Hypothalamus (tissue), 51 donors: ENCODE measurements at regions not wholly inside any gene's neighbourhood (a gene's known extent, or its start where the extent isn't known, plus 50 kb on each side); places are given as distances from the start of the nearest gene placed in this dataset.
"Not testable (repeated sequence)": the region's sequence is repeated elsewhere in the genome, so short reads cannot be mapped to it uniquely, and the experiment has no call there.

Experiments
- DNase-seq, 51 donors: peaks; one replicate each; lab custom pipeline; 2025; lab: John Stamatoyannopoulos, UW

DNA sequence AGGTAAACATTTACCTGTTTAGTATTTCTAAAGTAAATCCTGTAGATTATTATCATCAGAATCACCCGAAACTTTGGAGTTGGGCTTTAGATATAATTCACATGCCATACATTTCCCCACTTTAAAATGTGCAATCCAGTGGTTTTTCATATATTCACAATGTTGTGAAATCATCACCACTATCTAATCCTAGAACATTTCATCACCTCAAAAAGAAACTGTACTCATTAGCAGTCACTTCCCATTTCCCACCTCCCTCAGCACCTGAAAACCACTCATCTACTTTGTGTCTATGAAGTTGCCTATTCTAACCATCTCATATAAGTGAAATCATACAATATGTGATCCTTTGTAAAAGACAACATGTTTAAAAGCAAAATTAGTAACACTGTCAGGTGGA, 182.6 kb downstream of the FZD1 start:
- no peak for DNase-seq

DNA sequence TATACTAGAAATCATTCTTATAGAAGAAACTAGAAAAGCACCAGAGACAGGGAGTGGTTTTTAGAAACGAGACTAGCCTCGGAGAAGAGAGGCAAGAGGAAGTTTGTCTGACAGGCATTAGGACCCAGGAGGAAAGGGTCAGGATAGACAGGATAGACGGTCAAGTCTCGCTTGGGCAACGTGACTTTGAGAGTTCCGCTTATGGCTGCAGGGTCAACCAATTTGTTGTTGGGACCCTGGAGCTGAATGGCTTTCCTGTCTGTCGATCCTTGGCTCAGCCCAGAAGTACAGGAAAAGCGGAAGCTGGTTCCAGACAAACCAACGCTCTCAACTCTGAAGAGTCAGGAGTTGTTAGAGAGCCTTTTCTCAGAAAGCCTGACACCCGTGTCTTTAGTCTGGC, 191.2 kb downstream of the FZD1 start:
- no peak for DNase-seq

- DNase-seq, result no peak
Observed at GRCh38 chr7:91457208-91457607, 193.0 kb downstream of the FZD1 start.

DNA sequence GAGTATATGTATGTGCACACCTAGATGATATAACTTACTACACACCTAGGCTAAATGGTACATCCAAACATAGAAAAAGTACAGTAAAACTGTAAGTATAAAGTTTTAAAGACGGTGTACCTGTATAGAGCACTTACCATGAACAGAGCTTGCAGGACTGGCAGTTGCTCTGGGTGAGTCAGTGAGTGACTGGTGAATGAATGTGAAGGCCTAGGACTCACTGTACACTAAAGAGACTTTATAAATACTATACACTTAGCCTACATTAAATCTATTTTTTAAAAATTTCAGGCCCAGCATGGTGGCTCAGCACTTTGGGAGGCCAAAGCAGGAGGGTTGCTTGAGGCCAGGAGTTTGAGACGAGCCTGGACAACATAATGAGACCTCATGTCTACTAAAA, 195.3 kb downstream of the FZD1 start:
- no peak for DNase-seq

GRCh38 chr7:91462316-91462715, 198.1 kb downstream of the FZD1 start:
- DNase-seq, result no peak

DNA sequence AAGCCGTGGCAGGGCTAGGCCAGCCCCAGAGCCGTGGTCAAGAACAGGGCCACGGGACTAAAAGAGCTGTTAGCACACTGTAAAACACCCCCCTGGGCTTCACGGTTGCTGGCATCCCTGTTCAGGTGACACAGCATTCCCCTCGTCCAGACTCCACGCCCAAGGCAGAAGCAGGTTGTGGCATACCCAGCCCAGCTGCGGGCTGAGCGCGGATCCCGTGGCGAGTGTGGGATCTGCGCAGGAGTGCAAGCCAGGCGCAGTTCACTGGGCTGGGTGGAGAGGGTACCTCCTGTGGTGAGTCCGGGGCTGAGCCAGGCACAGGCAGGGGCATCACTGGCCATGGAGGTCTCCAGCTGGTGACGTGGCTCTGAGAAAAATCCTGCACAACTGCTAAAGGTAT, 199.1 kb downstream of the FZD1 start:
- DNase-seq, result no peak

DNA sequence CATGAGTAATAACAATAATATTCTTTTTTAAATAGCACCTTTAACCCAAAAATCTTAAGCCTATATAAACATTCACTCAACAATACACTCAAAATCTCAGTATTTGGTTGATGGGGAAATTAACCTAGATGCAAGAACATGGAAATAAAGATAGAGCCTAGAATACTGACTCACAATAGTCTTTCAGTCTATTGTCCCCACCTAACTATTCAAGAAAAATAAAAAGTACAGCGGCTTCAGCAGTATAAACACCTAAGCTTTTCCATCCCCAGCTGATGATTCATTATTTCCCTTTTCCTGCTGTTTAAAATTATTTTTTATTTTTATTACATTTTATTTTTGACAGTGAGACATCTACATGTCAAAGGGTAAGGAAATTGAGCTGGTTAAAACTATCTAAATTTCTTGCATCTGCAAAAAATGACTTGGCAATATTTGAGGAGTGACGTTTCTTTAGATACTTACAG, 201.4 kb downstream of the FZD1 start:
- no peak for DNase-seq

- DNase-seq, result no peak
Observed at GRCh38 chr7:91468256-91468655, 204.0 kb downstream of the FZD1 start.

DNA sequence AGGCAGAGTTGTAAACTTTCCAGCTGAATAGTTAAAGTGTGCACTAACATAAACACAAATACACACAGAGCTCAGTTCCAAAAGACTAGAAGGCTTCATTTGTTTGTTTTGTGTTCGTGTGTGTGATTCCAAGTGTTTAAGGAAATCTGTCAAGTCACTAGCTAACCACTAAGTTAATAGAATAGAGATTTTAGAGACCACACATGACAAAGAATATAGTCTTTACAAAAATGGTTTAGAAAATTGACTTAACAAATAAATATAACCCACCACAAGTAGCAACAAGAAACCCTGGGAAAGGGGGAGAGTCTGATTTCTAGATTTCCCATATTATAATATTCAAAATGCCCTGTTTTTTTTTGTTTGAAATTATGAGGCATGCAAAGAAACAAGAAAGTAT, 209.4 kb downstream of the FZD1 start:
- DNase-seq, result no peak

DNA sequence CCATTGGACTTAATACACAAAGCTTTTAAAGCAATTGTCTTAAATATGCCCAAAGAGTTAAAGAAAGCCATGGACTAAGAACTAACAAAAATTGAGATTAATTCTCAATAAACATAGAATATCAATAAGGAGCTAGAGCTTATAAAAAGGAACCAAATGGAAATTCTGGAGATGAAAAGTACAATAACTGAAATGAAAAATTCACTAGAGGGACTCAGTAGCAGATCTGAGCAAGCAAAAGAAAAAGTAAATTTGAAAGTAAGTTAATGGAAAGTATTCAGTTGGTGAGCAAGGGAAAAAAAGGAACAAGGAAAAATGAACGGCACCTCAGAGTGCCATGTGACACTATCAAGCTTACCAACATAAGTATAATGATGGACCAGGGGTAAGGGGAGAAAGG, 209.8 kb downstream of the FZD1 start:
- DNase-seq, result no peak

DNA sequence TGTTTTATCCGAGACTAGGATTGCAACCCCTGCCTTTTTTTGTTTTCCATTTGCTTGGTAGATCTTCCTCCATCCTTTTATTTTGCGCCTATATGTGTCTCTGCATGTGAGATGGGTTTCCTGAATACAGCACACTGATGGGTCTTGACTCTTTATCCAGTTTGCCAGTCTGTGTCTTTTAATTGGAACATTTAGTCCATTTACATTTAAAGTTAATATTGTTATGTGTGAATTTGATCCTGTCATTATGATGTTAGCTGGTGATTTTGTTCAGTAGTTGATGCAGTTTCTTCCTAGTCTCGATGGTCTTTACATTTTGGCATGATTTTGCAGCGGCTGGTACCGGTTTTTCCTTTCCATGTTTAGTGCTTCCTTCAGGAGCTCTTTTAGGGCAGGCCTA, 216.2 kb downstream of the FZD1 start:
- DNase-seq, result not testable (repeated sequence)

DNA sequence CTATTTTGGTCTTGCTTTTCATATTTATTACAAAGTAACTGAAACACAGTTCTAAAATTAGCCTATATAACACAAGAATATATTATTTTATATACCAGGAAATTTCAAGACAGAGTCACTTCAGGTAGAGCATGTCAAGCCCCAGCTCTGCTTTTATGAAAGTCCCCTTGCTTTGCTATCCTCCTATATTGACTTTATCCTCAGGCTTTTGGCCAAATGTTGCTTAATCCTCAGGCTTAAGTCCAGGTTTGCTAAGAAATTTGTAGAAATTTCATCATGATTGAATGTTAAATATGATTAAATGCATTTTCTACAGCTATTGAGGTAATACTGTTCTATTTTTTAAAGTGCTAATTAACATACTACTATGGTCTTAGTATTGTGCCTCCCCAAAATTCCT, 227.6 kb downstream of the FZD1 start:
- DNase-seq, result no peak

- no peak for DNase-seq
Observed at GRCh38 chr7:91492317-91492716, 228.1 kb downstream of the FZD1 start.

- DNase-seq, result no peak
Observed at GRCh38 chr7:91492773-91493172, 228.5 kb downstream of the FZD1 start.

DNA sequence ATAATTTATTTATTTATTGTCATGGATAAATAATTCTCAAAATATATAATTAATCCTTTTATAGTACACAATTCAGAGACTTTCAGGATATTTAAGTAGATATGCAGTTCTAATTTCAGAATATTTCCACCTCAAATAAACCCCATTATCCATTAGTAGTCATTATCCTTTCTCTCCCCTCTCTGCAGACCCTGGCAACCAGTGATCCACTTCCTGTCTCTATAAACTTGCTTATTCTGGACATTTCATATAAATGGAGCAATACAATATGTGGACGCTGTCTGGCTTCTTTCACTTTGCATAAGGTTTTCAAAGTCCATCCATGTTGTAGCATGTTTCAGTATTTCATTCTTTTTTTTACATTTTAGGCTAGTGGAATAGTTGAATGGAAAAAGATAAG, 230.2 kb downstream of the FZD1 start:
- DNase-seq, result no peak

DNA sequence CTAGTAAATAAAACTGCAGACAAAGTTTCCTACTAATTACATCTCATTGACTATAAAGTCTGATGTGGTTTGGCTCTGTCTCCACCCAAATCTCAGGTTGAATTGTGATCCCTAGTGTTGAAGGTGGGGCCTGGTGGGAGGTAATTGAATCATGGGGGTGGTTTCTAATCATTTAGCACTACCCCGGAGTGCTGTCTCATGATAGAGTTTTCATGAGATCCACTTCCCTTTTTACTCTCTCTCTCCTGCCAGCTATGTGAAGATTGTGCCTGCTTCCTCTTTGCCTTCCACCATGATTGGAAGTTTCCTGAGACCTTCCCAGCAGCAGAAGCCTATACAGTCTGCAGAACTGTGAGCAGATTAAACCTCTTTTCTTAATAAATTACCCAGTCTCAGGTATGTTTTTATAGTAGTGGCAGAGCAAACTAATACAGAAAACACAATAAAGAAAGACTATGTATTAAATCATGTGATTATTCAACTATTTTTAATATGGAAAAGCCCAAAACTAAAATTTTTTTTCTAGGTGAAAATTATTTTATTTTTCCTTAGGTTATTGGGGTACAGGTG, 232.1 kb downstream of the FZD1 start:
- DNase-seq, result no peak

GRCh38 chr7:91497277-91497676, 233.0 kb downstream of the FZD1 start:
- not testable (repeated sequence) for DNase-seq

DNA sequence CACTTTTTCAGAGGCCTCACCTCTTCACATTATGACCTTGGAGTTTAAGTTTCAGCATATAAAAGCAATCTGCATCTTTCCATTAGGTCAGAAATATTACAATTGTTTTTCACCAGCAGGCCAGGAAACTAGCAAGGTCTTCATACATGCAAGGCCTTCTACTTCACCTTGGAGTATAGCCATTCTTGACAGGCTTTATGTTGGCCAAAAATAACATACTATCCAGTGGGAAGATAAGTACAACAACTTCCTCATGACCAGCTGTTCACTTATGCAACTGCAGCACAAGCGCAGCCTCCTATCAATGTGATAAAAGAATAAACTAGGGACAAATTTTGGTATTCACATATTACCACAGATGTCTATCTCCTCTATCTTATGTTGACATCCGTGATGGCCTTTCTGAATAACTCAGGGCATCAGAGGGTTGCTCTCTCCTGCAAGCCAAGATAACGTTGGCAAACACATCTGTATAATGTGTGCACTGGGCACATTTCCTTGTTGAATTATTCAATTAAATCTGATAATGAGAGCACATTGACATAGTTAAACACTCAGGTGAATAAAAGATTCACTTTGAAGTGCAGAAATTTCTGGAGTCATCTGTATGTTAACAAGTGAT, 239.8 kb downstream of the FZD1 start:
- DNase-seq, result no peak

GRCh38 chr7:91504919-91505318, 240.7 kb downstream of the FZD1 start:
- DNase-seq, result no peak

- DNase-seq, result not testable (repeated sequence)
Observed at GRCh38 chr7:91506966-91507365, 242.7 kb downstream of the FZD1 start.

GRCh38 chr7:91511861-91512260, 247.6 kb downstream of the FZD1 start:
- not testable (repeated sequence) for DNase-seq

DNA sequence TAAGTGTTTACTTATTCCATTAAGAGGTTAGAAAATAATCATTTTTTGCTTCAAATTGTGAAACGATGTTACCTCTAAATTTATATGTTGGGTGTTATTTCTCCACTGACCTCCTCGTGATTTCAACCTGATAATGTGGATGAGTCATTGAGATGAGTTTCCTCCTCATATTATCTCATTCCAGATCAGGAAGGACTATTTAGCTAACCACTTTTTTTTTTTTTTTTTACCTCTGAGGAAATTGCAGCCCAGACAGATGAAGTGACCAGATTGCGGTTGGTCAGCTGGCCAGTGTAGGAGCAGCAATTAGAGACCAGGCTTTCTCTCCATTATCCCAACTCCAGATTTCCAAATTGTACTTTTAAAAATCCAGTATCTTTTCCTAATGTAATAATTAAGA, 248.7 kb downstream of the FZD1 start:
- no peak for DNase-seq

DNA sequence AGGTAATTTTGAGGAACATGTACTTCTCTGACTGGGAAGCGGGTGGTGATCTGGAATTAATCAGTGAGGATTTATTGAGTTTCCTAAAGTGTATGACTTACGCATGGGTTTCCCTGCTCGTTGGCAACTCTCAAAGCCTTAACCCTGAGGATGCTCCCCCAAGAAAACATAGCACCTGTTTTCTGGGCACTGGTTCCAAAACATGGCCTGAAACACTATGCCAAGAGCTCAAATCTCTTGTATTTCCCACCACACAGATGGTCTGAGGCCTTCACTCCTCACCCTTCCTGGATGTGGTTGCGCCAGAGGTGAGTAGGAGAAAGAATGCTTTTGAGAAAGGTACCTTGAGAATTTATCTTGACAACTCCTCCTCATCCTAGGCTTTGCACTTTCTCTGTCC, 250.4 kb downstream of the FZD1 start:
- no peak for DNase-seq
